NOMO-1 (cell line): ENCODE measurements at regions not wholly inside any gene's neighbourhood (a gene's known extent, or its start where the extent isn't known, plus 50 kb on each side); places are given as distances from the start of the nearest gene placed in this dataset.
"Not testable (repeated sequence)": the region's sequence is repeated elsewhere in the genome, so short reads cannot be mapped to it uniquely, and the experiment has no call there.

Source experiments
- DNase-seq, 2 experiments: peaks; one replicate each; lab custom pipeline; 2025; ENCODE audit not compliant: unreplicated experiment in 2 of 2; lab: John Stamatoyannopoulos, UW

- DNase-seq = no peak
These were observed 863.9 kb upstream of the MANEA start for GRCh38 chr6:94713446-94713845.

- DNase-seq = no peak
These were observed 878.6 kb upstream of the MANEA start for GRCh38 chr6:94698773-94699172.

- not testable (repeated sequence) for DNase-seq
These were observed 890.1 kb upstream of the MANEA start for GRCh38 chr6:94687255-94687654.

GRCh38 chr6:94683409-94683808, 893.9 kb upstream of the MANEA start:
- no peak for DNase-seq

GRCh38 chr6:94680669-94681212, 896.6 kb upstream of the MANEA start:
- DNase-seq = no peak

- DNase-seq = no peak
These were observed 904.1 kb upstream of the MANEA start for GRCh38 chr6:94673251-94673650.

- no peak for DNase-seq
These were observed 907.3 kb upstream of the MANEA start for GRCh38 chr6:94670017-94670416.

GRCh38 chr6:94668876-94669275, 908.5 kb upstream of the MANEA start:
- no peak for DNase-seq

- DNase-seq = no peak
These were observed 918.4 kb upstream of the MANEA start for GRCh38 chr6:94658929-94659328.

- DNase-seq = no peak
These were observed 926.1 kb upstream of the MANEA start for GRCh38 chr6:94651239-94651638.

- DNase-seq = no peak
These were observed 932.1 kb upstream of the MANEA start for GRCh38 chr6:94645191-94645590.

GRCh38 chr6:94639564-94639963, 937.8 kb upstream of the MANEA start:
- DNase-seq = no peak

- no peak for DNase-seq
These were observed 940.5 kb upstream of the MANEA start for GRCh38 chr6:94636780-94637385.

- DNase-seq = no peak
These were observed 953.7 kb upstream of the MANEA start for GRCh38 chr6:94623586-94623985.

GRCh38 chr6:94622783-94623182, 954.6 kb upstream of the MANEA start:
- DNase-seq = no peak

GRCh38 chr6:94600636-94601035, 976.7 kb upstream of the MANEA start:
- no peak for DNase-seq

GRCh38 chr6:94597487-94597886, 979.8 kb upstream of the MANEA start:
- peak; percentile 1 to 11 for DNase-seq

GRCh38 chr6:94590416-94590815, 986.9 kb upstream of the MANEA start:
- no peak for DNase-seq

GRCh38 chr6:94588301-94588700, 989.0 kb upstream of the MANEA start:
- DNase-seq = no peak

GRCh38 chr6:94584211-94584610, 993.1 kb upstream of the MANEA start:
- DNase-seq = no peak

GRCh38 chr6:94570581-94570980, 1006.8 kb upstream of the MANEA start:
- DNase-seq = no peak

- DNase-seq = no peak
These were observed 1014.5 kb upstream of the MANEA start for GRCh38 chr6:94562846-94563245.
